ENCODE measurements at regions not wholly inside any gene's neighbourhood (a gene's known extent, or its start where the extent isn't known, plus 50 kb on each side); places are given as distances from the start of the nearest gene placed in this dataset.

DNA sequence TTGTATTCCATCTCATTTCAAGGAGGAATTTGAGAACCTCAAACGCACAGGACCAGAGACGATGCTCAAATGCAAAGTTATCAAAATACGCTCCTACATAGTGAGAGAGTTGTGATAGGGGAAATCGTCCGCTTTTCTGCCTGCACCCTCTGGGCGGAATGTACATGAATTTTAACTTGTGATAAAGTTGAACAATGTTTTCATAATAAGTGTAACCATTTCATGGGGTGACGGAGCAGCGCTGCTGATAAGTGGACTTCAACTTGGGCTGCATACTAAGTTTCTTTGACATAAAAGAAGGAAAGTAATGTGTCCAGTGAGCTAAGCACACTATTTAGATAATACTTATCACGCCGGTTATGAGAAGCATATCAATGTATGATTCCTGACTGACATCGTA lies 497.5 kb upstream of the MGMT start:
- Histone ChIP-seq H3K4me3 (ENCODE audit: low read length in 2 of 2) (no peak overlapping the region), H3K9ac (ENCODE audit: low read length in 2 of 2) (no peak overlapping the region), H3K27me3 (ENCODE audit: control insufficient read depth in 1 of 2, insufficient read depth in 2 of 2, low read length in 2 of 2) (peaks cover 0 to 4% of the 10 kb centered on the region in 2 donors), H3K9me3 (ENCODE audit: control insufficient read depth in 2 of 2, low read length in 2 of 2) (no peaks in the 10 kb centered on the region), H3K36me3 (ENCODE audit: control insufficient read depth in 2 of 2, insufficient read depth in 2 of 2, low read length in 2 of 2) (no peaks in the 10 kb centered on the region), H3K27ac (ENCODE audit: low read length) (no peak overlapping the region), H3K4me1 (ENCODE audit: control insufficient read depth, insufficient read depth, low read length) (no peaks in the 10 kb centered on the region)

GRCh38 chr10:128971374-128972035 lies 495.5 kb upstream of the MGMT start:
- Histone ChIP-seq H3K9ac (ENCODE audit: low read length in 2 of 2) (no peak overlapping the region), H3K4me3 (ENCODE audit: low read length in 2 of 2) (no peak overlapping the region), H3K4me1 (ENCODE audit: control insufficient read depth, insufficient read depth, low read length) (no peaks in the 10 kb centered on the region), H3K27ac (ENCODE audit: low read length) (no peak overlapping the region), H3K36me3 (ENCODE audit: control insufficient read depth in 2 of 2, insufficient read depth in 2 of 2, low read length in 2 of 2) (no peaks in the 10 kb centered on the region), H3K9me3 (ENCODE audit: control insufficient read depth in 2 of 2, low read length in 2 of 2) (no peaks in the 10 kb centered on the region), H3K27me3 (ENCODE audit: control insufficient read depth in 1 of 2, insufficient read depth in 2 of 2, low read length in 2 of 2) (peaks cover 0 to 4% of the 10 kb centered on the region in 2 donors)

DNA sequence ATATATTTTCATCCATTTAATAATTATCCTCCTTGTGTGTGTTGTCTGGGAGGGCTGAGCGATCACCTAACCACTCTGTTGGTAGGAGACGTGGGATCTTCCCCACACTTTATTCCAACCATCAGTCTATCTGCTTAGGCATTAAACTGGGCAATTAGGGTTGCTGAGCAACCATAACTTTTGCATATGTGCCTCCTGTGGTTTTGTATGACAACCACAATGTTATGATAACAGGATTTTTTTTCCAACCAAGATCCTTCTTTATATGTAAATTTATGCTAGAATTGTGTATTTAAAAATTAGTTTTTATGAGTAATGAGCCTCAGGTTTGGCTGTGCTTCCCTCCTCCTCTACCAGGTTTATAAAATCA lies 495.0 kb upstream of the MGMT start:
- H3K27me3 ChIP-seq (ENCODE audit: control insufficient read depth in 1 of 2, insufficient read depth in 2 of 2, low read length in 2 of 2), result peaks cover 0 to 4% of the 10 kb centered on the region in 2 donors

DNA sequence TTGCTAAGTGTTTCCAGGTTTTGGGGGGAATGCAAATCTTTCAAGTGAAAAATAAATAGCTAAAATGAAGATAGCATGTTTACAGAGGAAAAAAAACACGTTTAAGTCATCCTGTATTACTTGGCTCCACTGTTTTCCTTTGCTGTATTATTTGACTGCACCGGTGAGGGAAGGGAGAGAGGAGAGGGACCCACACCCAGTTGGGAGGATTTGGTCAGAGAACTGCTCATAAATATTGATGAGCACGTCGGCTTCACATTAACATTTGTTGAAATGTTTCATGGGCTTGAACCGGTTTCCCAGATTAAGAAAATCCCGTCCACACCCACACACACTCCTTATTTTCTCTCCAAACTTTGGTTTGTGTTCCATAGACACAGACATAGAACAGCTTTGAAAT lies 493.8 kb upstream of the MGMT start:
- Histone ChIP-seq H3K4me3 (ENCODE audit: low read length in 2 of 2) (no peak overlapping the region), H3K27me3 (ENCODE audit: control insufficient read depth in 1 of 2, insufficient read depth in 2 of 2, low read length in 2 of 2) (peaks cover 0 to 4% of the 10 kb centered on the region in 2 donors), H3K27ac (ENCODE audit: low read length) (no peak overlapping the region), H3K9me3 (ENCODE audit: control insufficient read depth in 2 of 2, low read length in 2 of 2) (no peaks in the 10 kb centered on the region), H3K36me3 (ENCODE audit: control insufficient read depth in 2 of 2, insufficient read depth in 2 of 2, low read length in 2 of 2) (no peaks in the 10 kb centered on the region), H3K9ac (ENCODE audit: low read length in 2 of 2) (no peak overlapping the region), H3K4me1 (ENCODE audit: control insufficient read depth, insufficient read depth, low read length) (no peaks in the 10 kb centered on the region)

More for the DNA sequence above, 495.0 kb upstream of the MGMT start:
- Histone ChIP-seq H3K27ac (ENCODE audit: low read length) (no peak overlapping the region), H3K9ac (ENCODE audit: low read length in 2 of 2) (no peak overlapping the region), H3K36me3 (ENCODE audit: control insufficient read depth in 2 of 2, insufficient read depth in 2 of 2, low read length in 2 of 2) (no peaks in the 10 kb centered on the region), H3K9me3 (ENCODE audit: control insufficient read depth in 2 of 2, low read length in 2 of 2) (no peaks in the 10 kb centered on the region), H3K4me3 (ENCODE audit: low read length in 2 of 2) (no peak overlapping the region), H3K4me1 (ENCODE audit: control insufficient read depth, insufficient read depth, low read length) (no peaks in the 10 kb centered on the region)

DNA sequence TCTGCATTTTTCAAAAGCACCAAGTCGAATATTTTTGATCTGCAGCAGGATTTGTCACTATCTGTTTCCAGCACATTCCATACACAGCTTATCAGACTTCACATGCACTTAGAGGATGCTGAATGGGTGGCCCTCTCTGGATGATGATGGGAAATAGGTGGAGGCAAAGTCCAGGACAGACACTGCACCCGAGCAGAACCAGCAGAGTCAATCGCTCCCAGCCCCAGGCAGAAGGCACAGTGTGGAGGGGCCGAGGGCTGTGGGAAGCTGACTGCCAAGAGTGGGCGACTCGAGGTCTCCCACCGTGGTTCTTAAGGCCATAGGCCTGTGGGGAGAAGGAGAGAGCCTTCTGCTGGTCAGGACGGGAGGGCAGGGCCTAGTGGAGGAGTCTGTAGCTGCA lies 490.2 kb upstream of the MGMT start:
- H3K9me3 ChIP-seq (ENCODE audit: control insufficient read depth in 2 of 2, low read length in 2 of 2), result no peaks in the 10 kb centered on the region
- no peaks in the 10 kb centered on the region for H3K4me1 ChIP-seq (ENCODE audit: control insufficient read depth, insufficient read depth, low read length)
- no peak overlapping the region for H3K4me3 ChIP-seq (ENCODE audit: low read length in 2 of 2)
- no peak overlapping the region for H3K27ac ChIP-seq (ENCODE audit: low read length)
- peaks cover 0 to 4% of the 10 kb centered on the region in 2 donors for H3K27me3 ChIP-seq (ENCODE audit: control insufficient read depth in 1 of 2, insufficient read depth in 2 of 2, low read length in 2 of 2)
- no peaks in the 10 kb centered on the region for H3K36me3 ChIP-seq (ENCODE audit: control insufficient read depth in 2 of 2, insufficient read depth in 2 of 2, low read length in 2 of 2)
- H3K9ac ChIP-seq (ENCODE audit: low read length in 2 of 2), result no peak overlapping the region

DNA sequence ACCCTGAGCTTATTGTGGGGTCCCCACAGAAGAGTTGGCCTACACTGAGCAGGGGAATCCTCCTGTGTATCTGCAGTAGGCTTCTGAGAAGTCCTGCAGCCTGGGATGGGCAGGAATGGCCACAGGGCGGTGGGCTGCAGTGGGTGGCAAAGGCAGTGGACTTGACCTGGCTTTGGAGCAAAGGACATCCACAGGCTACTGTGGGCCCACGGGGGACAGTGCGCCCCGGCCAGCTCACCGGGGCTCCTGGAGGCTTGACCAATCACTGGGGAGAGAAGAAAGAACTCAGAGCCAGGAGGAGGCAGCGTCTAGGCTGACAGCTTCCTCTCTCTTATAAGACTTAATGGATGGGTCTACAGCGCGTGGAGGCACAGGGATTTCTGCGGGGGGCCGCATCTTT lies 488.8 kb upstream of the MGMT start:
- H3K9me3 ChIP-seq (ENCODE audit: control insufficient read depth in 2 of 2, low read length in 2 of 2), result no peaks in the 10 kb centered on the region
- no peaks in the 10 kb centered on the region for H3K36me3 ChIP-seq (ENCODE audit: control insufficient read depth in 2 of 2, insufficient read depth in 2 of 2, low read length in 2 of 2)
- H3K9ac ChIP-seq (ENCODE audit: low read length in 2 of 2), result no peak overlapping the region
- H3K27me3 ChIP-seq (ENCODE audit: control insufficient read depth in 1 of 2, insufficient read depth in 2 of 2, low read length in 2 of 2), result peaks cover 0 to 3% of the 10 kb centered on the region in 2 donors
- no peak overlapping the region for H3K27ac ChIP-seq (ENCODE audit: low read length)
- H3K4me3 ChIP-seq (ENCODE audit: low read length in 2 of 2), result no peak overlapping the region
- H3K4me1 ChIP-seq (ENCODE audit: control insufficient read depth, insufficient read depth, low read length), result no peaks in the 10 kb centered on the region

DNA sequence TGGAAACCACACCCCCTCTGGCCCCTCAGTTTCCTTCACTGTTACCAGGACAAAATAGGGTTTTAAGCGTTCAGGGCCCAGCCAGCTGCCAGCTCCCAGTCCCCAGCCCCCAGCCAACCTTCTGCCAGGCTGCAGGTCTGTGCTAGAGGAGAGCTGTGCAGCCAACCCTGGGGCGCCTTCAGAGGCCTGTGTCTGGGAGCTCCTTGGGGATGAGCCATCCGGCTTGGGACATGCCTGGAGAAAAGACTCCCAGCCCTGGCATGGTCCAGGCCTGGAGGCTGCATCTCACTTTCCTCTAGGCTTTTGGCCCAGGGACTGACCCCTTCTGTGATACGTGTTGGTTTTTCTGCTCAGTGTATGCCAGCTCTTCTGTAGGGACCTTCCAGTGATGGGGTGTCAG lies 487.6 kb upstream of the MGMT start:
- H3K9ac ChIP-seq (ENCODE audit: low read length in 2 of 2), result no peak overlapping the region
- peaks cover 0 to under 1% of the 10 kb centered on the region in 2 donors for H3K27me3 ChIP-seq (ENCODE audit: control insufficient read depth in 1 of 2, insufficient read depth in 2 of 2, low read length in 2 of 2)
- H3K27ac ChIP-seq (ENCODE audit: low read length), result no peak overlapping the region
- H3K4me3 ChIP-seq (ENCODE audit: low read length in 2 of 2), result no peak overlapping the region
- H3K4me1 ChIP-seq (ENCODE audit: control insufficient read depth, insufficient read depth, low read length), result no peaks in the 10 kb centered on the region
- no peaks in the 10 kb centered on the region for H3K36me3 ChIP-seq (ENCODE audit: control insufficient read depth in 2 of 2, insufficient read depth in 2 of 2, low read length in 2 of 2)
- no peaks in the 10 kb centered on the region for H3K9me3 ChIP-seq (ENCODE audit: control insufficient read depth in 2 of 2, low read length in 2 of 2)

DNA sequence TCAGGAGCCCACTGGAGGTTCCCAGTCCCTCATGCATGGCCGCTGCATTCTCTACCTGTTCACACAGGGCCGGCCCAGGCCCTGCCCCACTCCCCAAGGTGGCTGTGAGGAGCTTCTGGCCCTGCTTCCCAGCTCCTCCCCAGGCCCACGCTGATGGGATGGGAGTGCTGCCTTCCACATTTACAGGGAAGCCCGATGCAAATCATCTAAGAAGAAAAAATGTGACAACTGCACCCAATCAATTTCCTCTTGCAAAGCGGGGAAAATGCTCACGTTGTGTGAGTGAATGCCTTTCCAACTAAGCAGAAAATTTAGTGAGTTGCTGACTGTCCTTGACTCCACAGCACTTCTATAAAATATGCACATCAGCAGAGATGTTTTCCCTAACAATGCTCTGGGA lies 485.8 kb upstream of the MGMT start:
- Histone ChIP-seq H3K27me3 (ENCODE audit: control insufficient read depth in 1 of 2, insufficient read depth in 2 of 2, low read length in 2 of 2) (peaks cover 0 to 2% of the 10 kb centered on the region in 2 donors), H3K4me1 (ENCODE audit: control insufficient read depth, insufficient read depth, low read length) (no peaks in the 10 kb centered on the region), H3K4me3 (ENCODE audit: low read length in 2 of 2) (no peak overlapping the region), H3K9me3 (ENCODE audit: control insufficient read depth in 2 of 2, low read length in 2 of 2) (no peaks in the 10 kb centered on the region), H3K36me3 (ENCODE audit: control insufficient read depth in 2 of 2, insufficient read depth in 2 of 2, low read length in 2 of 2) (no peaks in the 10 kb centered on the region), H3K9ac (ENCODE audit: low read length in 2 of 2) (no peak overlapping the region), H3K27ac (ENCODE audit: low read length) (no peak overlapping the region)

DNA sequence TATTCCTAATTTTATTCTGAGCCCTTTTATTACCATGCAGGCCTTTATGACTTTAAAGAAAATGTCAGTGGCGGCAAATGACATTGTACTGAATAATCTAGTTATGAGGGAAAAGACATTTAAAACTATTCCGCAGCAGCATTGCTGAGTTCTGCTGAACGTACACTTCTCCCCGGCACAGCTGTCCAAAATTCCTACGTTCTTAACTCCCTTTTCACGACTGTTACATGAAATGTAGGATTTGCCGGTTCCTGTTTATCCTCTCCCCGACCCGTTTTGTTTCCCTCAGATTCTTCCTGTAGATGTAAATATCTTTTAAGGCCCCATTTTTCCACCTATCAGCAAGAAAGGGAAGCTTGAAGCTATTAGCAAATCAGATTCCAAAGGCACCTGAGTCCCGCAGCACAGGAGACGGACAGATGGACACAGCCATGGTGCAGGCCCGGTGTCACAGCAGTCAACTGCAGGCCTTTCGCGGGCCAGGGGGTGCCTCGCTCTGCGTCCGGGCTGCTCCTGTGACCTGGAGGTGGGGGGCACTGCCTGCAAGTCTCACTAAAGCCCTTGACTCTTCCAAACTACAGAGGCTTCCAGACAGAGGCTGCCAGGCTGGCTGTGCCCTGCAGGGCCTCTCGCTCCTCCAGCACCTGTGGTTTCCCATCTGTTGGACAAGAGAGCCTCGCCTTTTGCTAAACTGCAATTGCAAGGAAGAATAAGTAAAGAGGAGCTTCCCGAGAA lies 485.0 kb upstream of the MGMT start:
- Histone ChIP-seq H3K36me3 (ENCODE audit: control insufficient read depth in 2 of 2, insufficient read depth in 2 of 2, low read length in 2 of 2) (no peaks in the 10 kb centered on the region), H3K27me3 (ENCODE audit: control insufficient read depth in 1 of 2, insufficient read depth in 2 of 2, low read length in 2 of 2) (peaks cover 0 to 3% of the 10 kb centered on the region in 2 donors), H3K27ac (ENCODE audit: low read length) (no peak overlapping the region), H3K4me3 (ENCODE audit: low read length in 2 of 2) (no peak overlapping the region), H3K4me1 (ENCODE audit: control insufficient read depth, insufficient read depth, low read length) (no peaks in the 10 kb centered on the region), H3K9me3 (ENCODE audit: control insufficient read depth in 2 of 2, low read length in 2 of 2) (no peaks in the 10 kb centered on the region), H3K9ac (ENCODE audit: low read length in 2 of 2) (no peak overlapping the region)

DNA sequence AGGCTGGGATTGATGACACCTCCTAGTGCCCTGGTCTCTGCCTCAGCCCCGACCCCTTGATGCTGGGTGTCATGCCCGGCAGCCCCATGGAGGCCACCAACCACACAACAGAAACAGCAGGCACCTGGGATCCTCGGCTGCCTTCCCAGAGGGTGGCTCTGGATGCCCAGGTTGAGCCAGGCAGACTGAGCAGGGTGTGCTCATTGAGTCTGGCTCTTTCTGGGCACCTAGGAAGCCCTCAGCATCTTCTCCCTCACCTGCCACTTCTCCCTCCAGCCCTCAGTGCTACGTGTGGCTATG lies 484.5 kb upstream of the MGMT start:
- H3K4me3 ChIP-seq (ENCODE audit: low read length in 2 of 2), result no peak overlapping the region
- H3K4me1 ChIP-seq (ENCODE audit: control insufficient read depth, insufficient read depth, low read length), result no peaks in the 10 kb centered on the region
- H3K36me3 ChIP-seq (ENCODE audit: control insufficient read depth in 2 of 2, insufficient read depth in 2 of 2, low read length in 2 of 2), result no peaks in the 10 kb centered on the region
- no peak overlapping the region for H3K27ac ChIP-seq (ENCODE audit: low read length)
- H3K9ac ChIP-seq (ENCODE audit: low read length in 2 of 2), result no peak overlapping the region
- peaks cover 0 to 3% of the 10 kb centered on the region in 2 donors for H3K27me3 ChIP-seq (ENCODE audit: control insufficient read depth in 1 of 2, insufficient read depth in 2 of 2, low read length in 2 of 2)
- H3K9me3 ChIP-seq (ENCODE audit: control insufficient read depth in 2 of 2, low read length in 2 of 2), result peaks cover 2 to 4% of the 10 kb centered on the region in 2 donors

GRCh38 chr10:128985036-128985435 lies 482.0 kb upstream of the MGMT start:
- H3K27ac ChIP-seq (ENCODE audit: low read length), result no peak overlapping the region
- H3K27me3 ChIP-seq (ENCODE audit: control insufficient read depth in 1 of 2, insufficient read depth in 2 of 2, low read length in 2 of 2), result peaks cover 0 to 5% of the 10 kb centered on the region in 2 donors
- H3K4me1 ChIP-seq (ENCODE audit: control insufficient read depth, insufficient read depth, low read length), result no peaks in the 10 kb centered on the region
- H3K9me3 ChIP-seq (ENCODE audit: control insufficient read depth in 2 of 2, low read length in 2 of 2), result peaks cover 3 to 4% of the 10 kb centered on the region in 2 donors
- H3K9ac ChIP-seq (ENCODE audit: low read length in 2 of 2), result no peak overlapping the region
- no peaks in the 10 kb centered on the region for H3K36me3 ChIP-seq (ENCODE audit: control insufficient read depth in 2 of 2, insufficient read depth in 2 of 2, low read length in 2 of 2)
- H3K4me3 ChIP-seq (ENCODE audit: low read length in 2 of 2), result no peak overlapping the region
